Keratinocyte (primary cell): ENCODE measurements at regions not wholly inside any gene's neighbourhood (a gene's known extent, or its start where the extent isn't known, plus 50 kb on each side); places are given as distances from the start of the nearest gene placed in this dataset.

ENCODE experiments used
- DNase-seq: peaks from one replicate; pipeline ENCODE4 v3.0.0-alpha.2; 2011; ENCODE audit warnings: low read depth, missing footprints, low spot score
- FAIRE-seq: peaks from 2 replicates; lab custom pipeline; 2011; peaks lifted over from hg19 to GRCh38; lab: Jason Lieb, UNC
- H2AFZ ChIP-seq: 2 replicates; pipeline ENCODE4 v1.6.0; 2012; ENCODE audit warnings: low read length, control low read depth, inconsistent platforms; ENCODE audit not compliant: control insufficient read depth
- H3K27ac ChIP-seq: 2 replicates; pipeline ENCODE4 v1.5.1; 2011; ENCODE audit warnings: low read length; ENCODE audit not compliant: control insufficient read depth, insufficient read depth
- H3K27me3 ChIP-seq: 3 replicates; pipeline ENCODE4 v1.6.0; 2011; ENCODE audit warnings: low read length; ENCODE audit not compliant: control insufficient read depth, insufficient read depth; ENCODE audit errors: extremely low read depth
- H3K36me3 ChIP-seq, 2 experiments: 2 replicates in 1 of 2; 3 replicates in 1 of 2; pipeline ENCODE4 v1.5.1; 2011; ENCODE audit warnings: low read length in 2 of 2, mild to moderate bottlenecking in 1 of 2; ENCODE audit not compliant: control insufficient read depth in 2 of 2, insufficient read depth in 2 of 2; ENCODE audit errors: extremely low read depth in 1 of 2
- H3K4me1 ChIP-seq: 3 replicates; pipeline ENCODE4 v1.5.1; 2011; ENCODE audit warnings: low read length; ENCODE audit not compliant: control insufficient read depth, insufficient read depth; ENCODE audit errors: extremely low read depth
- H3K4me2 ChIP-seq: 3 replicates; pipeline ENCODE4 v1.6.0; 2011; ENCODE audit warnings: low read depth, low read length; ENCODE audit not compliant: control insufficient read depth, insufficient read depth; ENCODE audit errors: extremely low read depth
- H3K4me3 ChIP-seq, 3 experiments: fragments of 200-600 bp in 1 of 3; sonication (generic) in 1 of 3; 2 replicates in 2 of 3; 3 replicates in 1 of 3; pipeline ENCODE4 v1.5.1; 2011 to 2016; ENCODE audit warnings: low read length in 3 of 3, mild to moderate bottlenecking in 3 of 3, control low read depth in 2 of 3, inconsistent platforms in 1 of 3, low read depth in 1 of 3, mixed read lengths in 1 of 3, mixed run types in 1 of 3, moderate library complexity in 1 of 3; ENCODE audit not compliant: control insufficient read depth in 2 of 3, insufficient read depth in 2 of 3; ENCODE audit errors: extremely low read depth in 1 of 3
- H3K79me2 ChIP-seq: 2 replicates; pipeline ENCODE4 v1.6.0; 2012; ENCODE audit warnings: low read length; ENCODE audit not compliant: control insufficient read depth, insufficient read depth
- H3K9ac ChIP-seq: 3 replicates; pipeline ENCODE4 v1.6.0; 2011; ENCODE audit warnings: low read length; ENCODE audit not compliant: control insufficient read depth, insufficient read depth; ENCODE audit errors: extremely low read depth
- H3K9me1 ChIP-seq: 3 replicates; pipeline ENCODE4 v1.6.0; 2011; ENCODE audit warnings: low read length; ENCODE audit not compliant: control insufficient read depth, insufficient read depth; ENCODE audit errors: extremely low read depth
- H3K9me3 ChIP-seq: 2 replicates; pipeline ENCODE4 v1.5.1; 2012; ENCODE audit warnings: low read depth, low read length; ENCODE audit not compliant: control insufficient read depth
- H4K20me1 ChIP-seq: 3 replicates; pipeline ENCODE4 v1.6.0; 2011; ENCODE audit warnings: low read length; ENCODE audit not compliant: control insufficient read depth, insufficient read depth; ENCODE audit errors: extremely low read depth
- CTCF ChIP-seq, 3 experiments: IDR thresholded peaks in 1 of 3; conservative IDR thresholded peaks in 1 of 3; optimal IDR thresholded peaks in 1 of 3; 2 replicates in 2 of 3; 3 replicates in 1 of 3; pipeline versions ENCODE3 to v1.5.1; 2011; ENCODE audit warnings: low read length in 3 of 3, mild to moderate bottlenecking in 3 of 3, moderate library complexity in 2 of 3, control low read depth in 1 of 3, inconsistent platforms in 1 of 3; ENCODE audit not compliant: insufficient read depth in 2 of 3; ENCODE audit errors: extremely low read depth in 1 of 3
- EZH2 ChIP-seq: IDR thresholded peaks from one replicate; pipeline ENCODE4 v1.6.1; 2012; ENCODE audit warnings: inconsistent platforms, mild to moderate bottlenecking, low read length, moderate library complexity
- dilution Hi-C: fragments of 300-500 bp; cut with MboI; formaldehyde crosslinking; loops from one replicate; pipeline ENCODE4 v1.7.0; 2020; ENCODE audit warnings: low sequenced_read_pairs; ENCODE audit not compliant: extremely low pct_ligation_motif_present

GRCh38 chr9:79308012-79308411 lies 263.8 kb upstream of the TLE4 start:
- dilution Hi-C loops = no loop called here
- no peak for FAIRE-seq
- no peak for DNase-seq

GRCh38 chr9:79312686-79313421 lies 258.9 kb upstream of the TLE4 start:
- no peaks in the 10 kb centered on the region for H3K36me3 ChIP-seq
- no peak overlapping the region for H3K4me2 ChIP-seq
- H3K27me3 ChIP-seq = no peaks in the 10 kb centered on the region
- H3K4me1 ChIP-seq = no peaks in the 10 kb centered on the region
- TF ChIP-seq CTCF (optimal IDR thresholded peaks at IDR 0.05 in 1 of 3, IDR thresholded peaks at IDR 0.05 in 1 of 3, conservative IDR thresholded peaks at IDR 0.05 in 1 of 3; ENCODE audit: extremely low read depth in 1 of 3, insufficient read depth in 2 of 3, low read length in 3 of 3) (no peak), EZH2 (no peak)
- no peaks in the 10 kb centered on the region for H4K20me1 ChIP-seq
- dilution Hi-C loops = no loop called here
- FAIRE-seq (no peak), DNase-seq (no peak)
- H3K9me1 ChIP-seq = no peaks in the 10 kb centered on the region
- H3K27ac ChIP-seq = no peak overlapping the region
- no peaks in the 10 kb centered on the region for H3K79me2 ChIP-seq
- H3K9ac ChIP-seq = no peak overlapping the region
- H3K4me3 ChIP-seq = no peak overlapping the region
- no peak overlapping the region for H2AFZ ChIP-seq
- no peaks in the 10 kb centered on the region for H3K9me3 ChIP-seq

More at GRCh38 chr9:79308012-79308411, 263.8 kb upstream of the TLE4 start:
- Histone ChIP-seq H3K9ac (no peak overlapping the region), H3K36me3 (no peaks in the 10 kb centered on the region), H3K4me1 (peaks cover 3% of the 10 kb centered on the region), H3K4me2 (no peak overlapping the region), H3K27ac (no peak overlapping the region), H3K27me3 (no peaks in the 10 kb centered on the region), H4K20me1 (no peaks in the 10 kb centered on the region), H3K4me3 (no peak overlapping the region), H3K79me2 (no peaks in the 10 kb centered on the region), H3K9me3 (no peaks in the 10 kb centered on the region), H3K9me1 (no peaks in the 10 kb centered on the region), H2AFZ (no peak overlapping the region)
- TF ChIP-seq CTCF (optimal IDR thresholded peaks at IDR 0.05 in 1 of 3, IDR thresholded peaks at IDR 0.05 in 1 of 3, conservative IDR thresholded peaks at IDR 0.05 in 1 of 3; ENCODE audit: extremely low read depth in 1 of 3, insufficient read depth in 2 of 3, low read length in 3 of 3) = no peak
